DMS53 treated with DMSO at 0.1 percent for 48 hours (cell line): ENCODE measurements at regions not wholly inside any gene's neighbourhood (a gene's known extent, or its start where the extent isn't known, plus 50 kb on each side); places are given as distances from the start of the nearest gene placed in this dataset.
A peak's percentile ranks its signal among the peaks of the same experiment; 100 is the strongest.
"Not testable (repeated sequence)": the region's sequence is repeated elsewhere in the genome, so short reads cannot be mapped to it uniquely, and the experiment has no call there.

Experiments
- DNase-seq: peaks from one replicate; lab custom pipeline; 2025; ENCODE audit not compliant: unreplicated experiment; lab: John Stamatoyannopoulos, UW

DNA sequence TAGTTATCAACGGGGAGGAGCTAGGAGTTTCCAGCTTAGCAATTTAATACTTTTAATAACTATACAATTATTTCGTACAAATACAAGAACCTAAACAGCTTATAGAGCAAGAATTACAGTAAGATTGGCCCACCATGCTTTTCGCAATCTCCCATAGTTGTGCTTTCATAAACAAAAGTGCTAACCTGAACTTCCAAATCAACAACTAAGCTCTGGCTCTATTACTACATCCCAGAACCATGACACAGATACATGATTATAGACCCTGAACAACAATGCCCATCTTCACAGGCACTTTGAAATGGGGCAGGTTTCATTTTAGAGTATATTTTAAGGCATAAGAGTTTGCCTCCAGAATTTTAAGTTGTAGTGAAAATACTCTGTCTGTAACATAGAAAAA, 203.5 kb downstream of the DMRTA1 start:
- DNase-seq: no peak

- no peak for DNase-seq
Observed at GRCh38 chr9:22650946-22651345, 204.3 kb downstream of the DMRTA1 start.

DNA sequence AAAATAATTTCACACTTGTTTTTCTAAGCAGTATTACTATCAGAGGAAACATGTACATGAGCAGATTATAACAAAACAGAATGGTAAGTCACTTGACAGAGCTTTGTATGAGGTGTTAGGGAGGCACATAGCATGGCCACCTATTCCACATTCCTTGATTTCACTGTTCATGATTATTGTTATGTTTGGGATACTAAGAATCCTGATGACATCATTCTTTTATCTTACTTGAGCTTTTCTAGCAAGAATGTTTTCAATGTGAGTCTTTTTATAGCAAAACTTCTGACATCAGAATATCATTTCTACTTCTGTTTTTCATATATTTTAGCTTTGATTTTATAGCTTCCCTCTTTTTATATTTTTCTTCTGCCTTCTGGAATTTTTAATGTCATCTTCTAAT, 208.2 kb downstream of the DMRTA1 start:
- no peak for DNase-seq

GRCh38 chr9:22657713-22658112, 211.1 kb downstream of the DMRTA1 start:
- DNase-seq: no peak

DNA sequence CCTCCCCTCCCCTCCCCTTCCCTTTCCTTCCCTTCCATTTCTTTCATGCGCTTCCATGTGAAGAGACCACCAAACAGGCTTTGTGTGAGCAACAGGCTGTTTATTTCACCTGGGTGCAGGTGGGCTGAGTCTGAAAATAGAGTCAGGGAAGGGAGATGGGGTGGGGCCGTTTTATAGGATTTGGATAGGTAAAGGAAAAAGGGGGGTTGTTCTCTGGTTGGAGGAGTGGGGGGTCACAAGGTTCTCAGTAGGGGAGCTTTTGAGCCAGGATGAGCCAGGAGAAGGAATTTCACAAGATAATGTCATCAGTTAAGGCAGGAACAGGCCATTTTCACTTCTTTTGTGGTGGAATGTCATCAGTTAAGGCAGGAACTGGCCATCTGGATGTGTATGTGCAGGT, 211.9 kb downstream of the DMRTA1 start:
- not testable (repeated sequence) for DNase-seq

DNA sequence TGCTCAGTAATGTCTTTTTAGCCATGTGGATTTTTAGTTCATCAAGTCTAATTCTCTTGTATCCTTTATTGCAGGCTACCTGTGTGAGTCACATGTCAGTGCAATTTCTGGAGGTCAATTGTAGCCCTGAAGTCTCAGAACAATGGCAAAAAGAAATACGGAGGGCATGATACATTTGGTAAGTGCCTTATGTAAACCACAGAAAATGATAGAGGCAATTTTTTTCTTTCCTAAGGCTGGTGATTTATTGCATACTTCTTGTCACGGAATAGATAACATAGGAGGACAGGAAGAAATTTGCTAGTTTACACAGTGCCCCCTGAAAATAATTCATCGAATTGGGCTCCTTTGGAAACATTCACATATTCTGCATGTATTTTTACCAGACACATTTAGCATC, 235.9 kb downstream of the DMRTA1 start:
- DNase-seq: no peak

DNA sequence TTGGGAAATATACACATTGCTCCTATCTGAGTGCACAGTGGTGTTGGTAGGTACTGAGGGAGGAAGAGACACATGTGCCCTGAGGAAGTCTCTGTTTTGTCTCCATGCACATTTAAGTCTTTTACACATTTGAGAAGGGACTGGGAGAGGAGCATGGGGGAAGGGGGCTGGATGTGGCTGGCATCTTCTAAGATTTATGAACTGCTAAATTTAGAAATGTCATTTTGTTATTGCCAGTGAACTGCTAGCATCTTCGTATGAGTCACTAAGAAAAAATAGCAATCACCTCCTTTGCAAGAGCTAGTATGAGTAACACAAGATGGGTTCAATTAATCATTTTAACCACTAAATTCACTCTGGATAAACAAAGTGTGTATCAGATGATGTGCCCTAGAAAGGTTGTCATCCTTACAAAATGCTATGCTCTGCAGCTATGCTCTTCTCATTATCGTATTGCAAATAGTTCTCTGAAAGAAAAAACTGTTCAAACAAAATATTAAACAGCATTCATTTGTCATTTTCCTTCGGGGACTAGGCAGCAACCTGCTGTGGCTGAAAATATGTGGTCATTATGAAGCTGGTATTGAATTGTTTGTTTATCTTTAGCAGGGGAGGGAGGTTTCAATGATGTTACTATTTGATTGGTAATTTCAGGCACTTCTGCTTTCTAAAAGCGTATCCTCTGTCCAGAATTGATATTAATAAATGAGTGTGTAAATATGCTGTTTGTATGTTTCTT, 236.5 kb downstream of the DMRTA1 start:
- no peak for DNase-seq

DNA sequence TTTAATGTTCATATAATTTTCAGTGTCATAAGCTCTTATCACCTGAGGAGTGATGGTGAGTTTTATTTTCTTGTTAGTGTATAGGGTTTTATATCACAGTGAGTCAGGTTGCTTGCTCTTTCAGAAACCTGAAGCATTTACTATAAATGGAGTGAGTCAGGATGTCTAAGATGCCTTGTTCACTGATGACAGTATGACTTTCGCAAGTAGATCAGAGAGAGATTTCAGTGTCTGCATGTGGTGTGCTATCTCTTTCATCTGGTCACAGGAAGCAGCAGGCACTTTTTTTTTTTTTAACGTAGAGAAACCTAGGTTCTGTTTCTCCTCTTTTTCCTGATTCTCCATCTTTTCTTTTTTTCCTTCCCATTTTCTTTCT, 237.1 kb downstream of the DMRTA1 start:
- DNase-seq: no peak

DNA sequence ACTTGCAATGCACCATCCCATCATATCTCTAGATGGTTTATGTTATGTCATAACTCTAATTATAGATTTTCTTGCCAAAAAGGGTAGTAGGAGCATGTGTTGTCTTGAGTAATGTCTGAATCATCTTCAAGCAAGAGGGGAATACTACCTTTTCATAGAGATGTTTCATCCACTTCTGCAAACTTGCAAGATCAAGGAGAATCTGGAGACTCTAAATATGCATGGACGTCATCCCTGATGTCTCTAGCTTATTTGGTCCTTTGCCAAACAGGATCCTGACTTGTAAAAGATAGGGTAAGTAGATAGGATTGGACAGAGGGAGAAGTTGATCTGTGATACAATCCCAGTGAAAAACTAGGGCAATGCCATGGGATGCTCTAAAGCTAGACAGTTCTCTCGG, 246.5 kb downstream of the DMRTA1 start:
- DNase-seq: no peak

- DNase-seq: no peak
Observed at GRCh38 chr9:22700171-22700570, 253.5 kb downstream of the DMRTA1 start.

GRCh38 chr9:22718653-22719052, 272.0 kb downstream of the DMRTA1 start:
- DNase-seq: no peak

- no peak for DNase-seq
Observed at GRCh38 chr9:22722492-22722891, 275.9 kb downstream of the DMRTA1 start.

DNA sequence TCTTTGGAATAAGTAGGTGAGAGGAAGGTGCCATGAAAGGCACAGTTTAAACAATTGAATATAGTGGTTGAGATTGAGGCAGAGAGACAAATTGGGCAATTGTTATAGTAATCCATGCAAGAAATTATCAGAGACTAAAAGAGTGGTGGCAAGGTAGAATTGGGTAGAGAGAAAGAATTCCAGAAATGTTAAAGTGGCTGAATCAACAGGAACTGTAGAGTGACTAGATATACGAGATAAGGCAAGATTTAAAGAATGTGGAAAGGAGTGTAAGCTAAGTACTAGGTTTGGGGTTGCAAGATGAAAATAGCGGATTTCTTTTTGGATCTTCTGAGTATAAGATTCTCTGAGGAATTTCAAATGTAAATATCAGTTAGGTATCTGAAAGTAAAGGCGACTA, 285.2 kb downstream of the DMRTA1 start:
- DNase-seq: no peak

GRCh38 chr9:22739712-22740111, 293.1 kb downstream of the DMRTA1 start:
- DNase-seq: no peak

GRCh38 chr9:22740781-22741180, 294.2 kb downstream of the DMRTA1 start:
- no peak for DNase-seq

GRCh38 chr9:22742401-22742800, 295.8 kb downstream of the DMRTA1 start:
- no peak for DNase-seq

DNA sequence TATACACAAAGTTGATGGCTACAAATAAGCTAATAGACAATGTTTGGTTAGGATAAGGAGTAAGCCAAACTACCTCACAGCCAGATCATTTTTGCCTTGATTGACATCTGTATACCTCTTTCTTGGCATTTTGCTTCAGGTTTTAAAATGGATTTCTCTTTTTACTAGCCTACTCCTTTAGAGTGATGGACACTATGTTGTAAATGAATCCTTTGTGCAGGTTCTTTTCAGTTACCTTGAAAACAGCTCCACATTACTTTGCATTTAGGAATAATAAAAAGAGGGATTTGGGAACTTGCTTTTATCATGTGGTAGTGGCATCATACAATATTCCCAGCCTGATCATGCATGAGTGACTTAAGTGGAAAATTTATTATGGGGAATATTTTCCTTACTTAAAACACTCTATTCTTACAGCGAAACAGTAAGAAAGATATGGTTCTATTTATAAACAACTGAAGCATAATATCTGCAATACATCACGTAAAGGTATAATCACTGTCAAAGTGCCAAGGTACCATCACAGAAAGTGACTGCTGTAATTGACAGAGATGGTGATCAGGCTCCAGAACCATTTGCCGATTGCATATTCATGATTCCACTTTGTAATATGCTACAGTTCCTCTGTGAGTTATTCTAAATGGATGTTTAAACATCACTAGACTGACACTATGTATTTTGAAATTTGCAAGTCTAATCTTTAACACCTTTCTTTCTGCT, 327.0 kb downstream of the DMRTA1 start:
- no peak for DNase-seq

GRCh38 chr9:22790329-22790728, 343.7 kb downstream of the DMRTA1 start:
- DNase-seq: no peak

DNA sequence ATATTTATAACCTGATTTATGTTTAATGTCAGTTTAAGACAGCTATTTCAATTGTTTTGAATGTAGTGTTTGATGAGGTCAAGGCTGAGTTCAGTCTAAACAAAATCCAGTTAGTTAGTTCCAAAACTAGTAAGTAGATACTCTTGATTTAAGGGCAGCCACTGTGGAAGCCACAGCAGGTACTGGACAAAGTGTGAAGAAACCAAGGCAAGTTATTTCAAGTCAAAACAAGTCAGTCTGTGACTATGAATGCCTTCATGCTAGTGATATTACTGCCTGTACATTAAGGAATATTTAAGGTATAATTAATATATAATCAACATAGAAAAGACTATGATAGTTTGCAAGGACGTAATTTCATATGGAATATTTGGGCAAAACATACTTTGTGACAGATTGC, 362.3 kb downstream of the DMRTA1 start:
- no peak for DNase-seq

GRCh38 chr9:22809371-22809770, 362.7 kb downstream of the DMRTA1 start:
- DNase-seq: no peak

- DNase-seq: peak; percentile 19
Observed at GRCh38 chr9:22813529-22813928, 366.9 kb downstream of the DMRTA1 start.

GRCh38 chr9:22815246-22815645, 368.6 kb downstream of the DMRTA1 start:
- DNase-seq: no peak

DNA sequence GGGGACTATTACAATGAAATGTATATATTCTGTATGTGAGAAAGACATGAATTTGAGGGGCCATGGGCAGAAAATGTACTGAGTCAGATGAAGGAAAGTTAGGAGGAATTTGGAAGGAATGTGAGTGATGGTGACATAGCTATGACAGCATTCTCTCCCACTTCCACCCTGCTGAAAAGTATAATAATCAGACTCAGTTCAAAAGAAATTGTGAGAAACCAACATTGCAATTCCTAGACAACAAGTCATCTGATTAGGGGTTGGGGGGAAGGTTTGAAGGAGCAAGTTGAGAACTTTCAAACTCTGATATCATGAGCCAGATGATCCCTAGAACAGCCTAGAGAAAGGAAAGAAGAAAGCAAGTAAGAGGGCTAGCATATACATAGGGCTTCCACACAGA, 370.6 kb downstream of the DMRTA1 start:
- no peak for DNase-seq
